Activated naive CD4-positive, alpha-beta T cell treated with anti-CD3 and anti-CD28 coated beads, Interleukin-2, amount 50 U/mL, for 72 hours (primary cell): ENCODE measurements at regions not wholly inside any gene's neighbourhood (a gene's known extent, or its start where the extent isn't known, plus 50 kb on each side); places are given as distances from the start of the nearest gene placed in this dataset.

Experiments used
- ATAC-seq, 2 donors: fragments of 150-1000 bp; cut with Tn5 transposase; 2 replicates each; pipeline ENCODE4 v1.10.0; 2021; ENCODE audit warnings: mild to moderate bottlenecking in 2 of 2, moderate library complexity in 2 of 2
- DNase-seq, 2 donors: peaks; one replicate each; pipeline ENCODE4 v3.0.0; 2021 to 2022; ENCODE audit warnings: low spot score in 2 of 2
- H3K27ac Mint-ChIP-seq, 2 donors: one replicate each; pipeline ENCODE4 v1.8.0; 2022; ENCODE audit warnings: mild to moderate bottlenecking in 2 of 2, mixed read lengths in 2 of 2
- H3K36me3 Mint-ChIP-seq, 2 donors: one replicate each; pipeline ENCODE4 v1.8.0; 2022; ENCODE audit warnings: mixed read lengths in 2 of 2
- H3K9me3 Mint-ChIP-seq, 2 donors: one replicate each; pipeline ENCODE4 v1.8.0; 2022; ENCODE audit warnings: mixed read lengths in 2 of 2

- peaks cover 0 to 9% of the 10 kb centered on the region in 2 donors for H3K36me3 Mint-ChIP-seq
- peaks cover 4 to 5% of the 10 kb centered on the region in 2 donors for H3K9me3 Mint-ChIP-seq
- no peak for ATAC-seq
- no peak for DNase-seq
- no peak overlapping the region for H3K27ac Mint-ChIP-seq
Observed at GRCh38 chr22:27669798-27670599, 131.6 kb downstream of the MN1 start.

- Mint-ChIP-seq H3K9me3 (peaks cover 4 to 5% of the 10 kb centered on the region in 2 donors), H3K36me3 (peaks cover 0 to 9% of the 10 kb centered on the region in 2 donors), H3K27ac (peak overlapping the region in 1 of 2 donors; percentile 66)
- no peak for ATAC-seq
- no peak for DNase-seq
Observed at GRCh38 chr22:27670701-27671412, 130.7 kb downstream of the MN1 start.

- peak overlapping the region in 1 of 2 donors; percentile 66 for H3K27ac Mint-ChIP-seq
- no peak for ATAC-seq
- peaks cover 0 to 7% of the 10 kb centered on the region in 2 donors for H3K36me3 Mint-ChIP-seq
- H3K9me3 Mint-ChIP-seq, result peaks cover 3% of the 10 kb centered on the region in 2 donors
- DNase-seq, result no peak
Observed at GRCh38 chr22:27671413-27671935, 130.1 kb downstream of the MN1 start.

- no peak overlapping the region for H3K27ac Mint-ChIP-seq
- no peak for DNase-seq
- no peaks in the 10 kb centered on the region for H3K9me3 Mint-ChIP-seq
- no peak for ATAC-seq
- no peaks in the 10 kb centered on the region for H3K36me3 Mint-ChIP-seq
Observed at GRCh38 chr22:27672721-27673418, 128.7 kb downstream of the MN1 start.

GRCh38 chr22:27673839-27674238 is 127.7 kb downstream of the MN1 start:
- no peaks in the 10 kb centered on the region for H3K36me3 Mint-ChIP-seq
- DNase-seq (no peak), ATAC-seq (no peak)
- H3K9me3 Mint-ChIP-seq, result no peaks in the 10 kb centered on the region
- H3K27ac Mint-ChIP-seq, result no peak overlapping the region

- Mint-ChIP-seq H3K9me3 (no peaks in the 10 kb centered on the region), H3K27ac (peak overlapping the region in 1 of 2 donors; percentile 51), H3K36me3 (no peaks in the 10 kb centered on the region)
- no peak for DNase-seq
- no peak for ATAC-seq
Observed at GRCh38 chr22:27674261-27674923, 127.2 kb downstream of the MN1 start.

- Mint-ChIP-seq H3K27ac (no peak overlapping the region), H3K36me3 (no peaks in the 10 kb centered on the region), H3K9me3 (no peaks in the 10 kb centered on the region)
- DNase-seq, result no peak
- no peak for ATAC-seq
Observed at GRCh38 chr22:27676545-27677213, 124.9 kb downstream of the MN1 start.

- no peaks in the 10 kb centered on the region for H3K36me3 Mint-ChIP-seq
- no peak overlapping the region for H3K27ac Mint-ChIP-seq
Observed at GRCh38 chr22:27677905-27678458, 123.6 kb downstream of the MN1 start.

GRCh38 chr22:27679176-27679575 is 122.4 kb downstream of the MN1 start:
- ATAC-seq, result no peak
- H3K36me3 Mint-ChIP-seq, result no peaks in the 10 kb centered on the region
- H3K27ac Mint-ChIP-seq, result no peak overlapping the region
- DNase-seq, result no peak
- no peaks in the 10 kb centered on the region for H3K9me3 Mint-ChIP-seq

More at GRCh38 chr22:27677905-27678458, 123.6 kb downstream of the MN1 start:
- no peaks in the 10 kb centered on the region for H3K9me3 Mint-ChIP-seq
- DNase-seq (no peak), ATAC-seq (no peak)

- Mint-ChIP-seq H3K9me3 (no peaks in the 10 kb centered on the region), H3K27ac (no peak overlapping the region), H3K36me3 (no peaks in the 10 kb centered on the region)
- DNase-seq, result no peak
- no peak for ATAC-seq
Observed at GRCh38 chr22:27679693-27680488, 121.7 kb downstream of the MN1 start.

- ATAC-seq (no peak), DNase-seq (no peak)
- H3K36me3 Mint-ChIP-seq, result no peaks in the 10 kb centered on the region
- H3K27ac Mint-ChIP-seq, result no peak overlapping the region
- no peaks in the 10 kb centered on the region for H3K9me3 Mint-ChIP-seq
Observed at GRCh38 chr22:27680636-27681035, 120.9 kb downstream of the MN1 start.

GRCh38 chr22:27681037-27681436 is 120.5 kb downstream of the MN1 start:
- DNase-seq, result no peak
- no peak for ATAC-seq
- no peak overlapping the region for H3K27ac Mint-ChIP-seq
- H3K9me3 Mint-ChIP-seq, result no peaks in the 10 kb centered on the region
- no peaks in the 10 kb centered on the region for H3K36me3 Mint-ChIP-seq

- DNase-seq (no peak), ATAC-seq (no peak)
- no peaks in the 10 kb centered on the region for H3K9me3 Mint-ChIP-seq
- H3K36me3 Mint-ChIP-seq, result no peaks in the 10 kb centered on the region
- H3K27ac Mint-ChIP-seq, result no peak overlapping the region
Observed at GRCh38 chr22:27682437-27682836, 119.1 kb downstream of the MN1 start.

- ATAC-seq, result no peak
- H3K9me3 Mint-ChIP-seq, result peaks cover 4 to 5% of the 10 kb centered on the region in 2 donors
- H3K27ac Mint-ChIP-seq, result no peak overlapping the region
- DNase-seq, result no peak
- no peaks in the 10 kb centered on the region for H3K36me3 Mint-ChIP-seq
Observed at GRCh38 chr22:27684901-27685300, 116.7 kb downstream of the MN1 start.

GRCh38 chr22:27685515-27685914 is 116.0 kb downstream of the MN1 start:
- H3K9me3 Mint-ChIP-seq, result peaks cover 4 to 5% of the 10 kb centered on the region in 2 donors
- H3K27ac Mint-ChIP-seq, result no peak overlapping the region
- no peaks in the 10 kb centered on the region for H3K36me3 Mint-ChIP-seq
- ATAC-seq (no peak), DNase-seq (no peak)
